Smooth muscle cell (in vitro differentiated cells): ENCODE measurements at regions not wholly inside any gene's neighbourhood (a gene's known extent, or its start where the extent isn't known, plus 50 kb on each side); places are given as distances from the start of the nearest gene placed in this dataset.

Source experiments
- DNase-seq: peaks from one replicate; lab custom pipeline; 2025; ENCODE audit not compliant: unreplicated experiment; lab: John Stamatoyannopoulos, UW
- H2AFZ ChIP-seq: fragments of 200-600 bp; sonication (generic); 2 replicates; pipeline ENCODE4 v1.6.0; 2016; ENCODE audit warnings: antibody characterized with exemption, low read depth, mild to moderate bottlenecking
- H3F3A ChIP-seq: fragments of 200-600 bp; sonication (generic); 2 replicates; pipeline ENCODE4 v1.6.0; 2017; ENCODE audit warnings: antibody characterized with exemption, low read depth
- H3K27ac ChIP-seq: fragments of 200-600 bp; sonication (generic); 2 replicates; pipeline ENCODE4 v1.5.1; 2016; ENCODE audit warnings: low read depth, mild to moderate bottlenecking
- H3K27me3 ChIP-seq: fragments of 200-600 bp; sonication (generic); 2 replicates; pipeline ENCODE4 v1.6.1; 2016; ENCODE audit warnings: low read depth, mild to moderate bottlenecking
- H3K36me3 ChIP-seq: fragments of 200-600 bp; sonication (generic); 2 replicates; pipeline ENCODE4 v1.5.1; 2016; ENCODE audit warnings: low read depth
- H3K4me1 ChIP-seq: fragments of 200-600 bp; sonication (generic); 2 replicates; pipeline ENCODE4 v1.5.1; 2016; ENCODE audit warnings: low read depth
- H3K4me2 ChIP-seq: fragments of 200-600 bp; sonication (generic); 2 replicates; pipeline ENCODE4 v1.6.0; 2016; ENCODE audit warnings: mild to moderate bottlenecking
- H3K4me3 ChIP-seq: fragments of 200-600 bp; sonication (generic); 2 replicates; pipeline ENCODE4 v1.5.1; 2016; ENCODE audit warnings: mild to moderate bottlenecking
- H3K79me2 ChIP-seq: fragments of 200-600 bp; sonication (generic); 2 replicates; pipeline ENCODE4 v1.6.0; 2016; ENCODE audit warnings: low read depth, mild to moderate bottlenecking
- H3K9ac ChIP-seq: fragments of 200-600 bp; sonication (generic); 2 replicates; pipeline ENCODE4 v1.6.0; 2016; ENCODE audit warnings: low read depth
- H3K9me3 ChIP-seq: fragments of 200-600 bp; sonication (generic); replicated peaks from 2 replicates; pipeline ENCODE4 v1.5.1; 2016; ENCODE audit warnings: low read depth
- H4K20me1 ChIP-seq: fragments of 200-600 bp; sonication (generic); 2 replicates; pipeline ENCODE4 v1.6.0; 2016; ENCODE audit warnings: low read depth
- WGBS: methylation state at CpG from one replicate; pipeline ENCODE4 v1.1.7; 2016; ENCODE audit warnings: low lambda C conversion rate; 5-methylcytosine and 5-hydroxymethylcytosine counted together
- TF ChIP-seq, protein P1 (sequence below): fragments of 200-600 bp; sonication (generic); IDR thresholded peaks from 2 replicates; pipeline ENCODE4 v1.5.1; 2017; ENCODE audit warnings: borderline replicate concordance, mild to moderate bottlenecking, antibody characterized with exemption; ENCODE audit not compliant: insufficient read depth, poor library complexity, severe bottlenecking

DNA sequence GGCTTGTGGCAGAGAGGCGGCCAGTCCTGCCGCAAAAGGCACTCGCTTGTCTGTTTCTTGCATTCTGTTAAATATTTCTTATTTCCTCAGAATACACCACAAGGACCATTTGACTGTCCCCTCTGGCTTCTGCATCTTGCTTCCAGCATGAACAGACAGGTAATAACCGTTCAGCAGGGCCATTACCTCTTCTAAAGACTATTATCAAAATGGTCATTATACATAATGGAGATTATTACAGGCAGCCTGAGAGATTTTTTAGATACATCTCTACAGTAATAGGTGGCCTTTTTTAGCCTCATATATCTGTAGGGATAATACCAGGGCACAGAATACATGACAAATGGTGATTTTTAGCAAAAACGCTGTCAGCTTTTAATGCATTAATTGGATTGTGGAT, 382.0 kb downstream of the PSAT1 start:
- no peak for DNase-seq
- Histone ChIP-seq H3K9me3 (no peaks in the 10 kb centered on the region), H3F3A (no peaks in the 10 kb centered on the region), H3K4me1 (no peaks in the 10 kb centered on the region), H2AFZ (no peak overlapping the region), H3K27ac (no peak overlapping the region), H3K4me2 (no peak overlapping the region), H3K79me2 (no peaks in the 10 kb centered on the region), H3K4me3 (no peak overlapping the region), H3K27me3 (no peaks in the 10 kb centered on the region), H3K36me3 (no peaks in the 10 kb centered on the region), H3K9ac (no peak overlapping the region), H4K20me1 (no peaks in the 10 kb centered on the region)
- WGBS: 85% methylated on average over 5 of the region's 5 CpGs
- TF ChIP-seq, protein P1, sequence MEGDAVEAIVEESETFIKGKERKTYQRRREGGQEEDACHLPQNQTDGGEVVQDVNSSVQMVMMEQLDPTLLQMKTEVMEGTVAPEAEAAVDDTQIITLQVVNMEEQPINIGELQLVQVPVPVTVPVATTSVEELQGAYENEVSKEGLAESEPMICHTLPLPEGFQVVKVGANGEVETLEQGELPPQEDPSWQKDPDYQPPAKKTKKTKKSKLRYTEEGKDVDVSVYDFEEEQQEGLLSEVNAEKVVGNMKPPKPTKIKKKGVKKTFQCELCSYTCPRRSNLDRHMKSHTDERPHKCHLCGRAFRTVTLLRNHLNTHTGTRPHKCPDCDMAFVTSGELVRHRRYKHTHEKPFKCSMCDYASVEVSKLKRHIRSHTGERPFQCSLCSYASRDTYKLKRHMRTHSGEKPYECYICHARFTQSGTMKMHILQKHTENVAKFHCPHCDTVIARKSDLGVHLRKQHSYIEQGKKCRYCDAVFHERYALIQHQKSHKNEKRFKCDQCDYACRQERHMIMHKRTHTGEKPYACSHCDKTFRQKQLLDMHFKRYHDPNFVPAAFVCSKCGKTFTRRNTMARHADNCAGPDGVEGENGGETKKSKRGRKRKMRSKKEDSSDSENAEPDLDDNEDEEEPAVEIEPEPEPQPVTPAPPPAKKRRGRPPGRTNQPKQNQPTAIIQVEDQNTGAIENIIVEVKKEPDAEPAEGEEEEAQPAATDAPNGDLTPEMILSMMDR: no peak

- H3K36me3 ChIP-seq: no peaks in the 10 kb centered on the region
- no peak for DNase-seq
- TF ChIP-seq, protein P1: no peak
- WGBS: 94% methylated on average over 3 of the region's 3 CpGs
- H3K4me1 ChIP-seq: no peaks in the 10 kb centered on the region
- H3K9ac ChIP-seq: no peak overlapping the region
- H2AFZ ChIP-seq: no peak overlapping the region
- no peaks in the 10 kb centered on the region for H3F3A ChIP-seq
- no peaks in the 10 kb centered on the region for H3K79me2 ChIP-seq
- H3K9me3 ChIP-seq: no peaks in the 10 kb centered on the region
- no peak overlapping the region for H3K27ac ChIP-seq
- H3K27me3 ChIP-seq: no peaks in the 10 kb centered on the region
- H3K4me2 ChIP-seq: no peak overlapping the region
- H3K4me3 ChIP-seq: no peak overlapping the region
- H4K20me1 ChIP-seq: no peaks in the 10 kb centered on the region
These were observed 383.3 kb downstream of the PSAT1 start for GRCh38 chr9:78680196-78680595.

- Histone ChIP-seq H3K79me2 (no peaks in the 10 kb centered on the region), H3K4me3 (no peak overlapping the region), H3K36me3 (no peaks in the 10 kb centered on the region), H2AFZ (no peak overlapping the region), H3K4me1 (peaks cover 7% of the 10 kb centered on the region), H3K4me2 (peak overlapping the region; percentile 4), H3K9ac (no peak overlapping the region), H4K20me1 (no peaks in the 10 kb centered on the region), H3F3A (no peaks in the 10 kb centered on the region), H3K27me3 (no peaks in the 10 kb centered on the region), H3K9me3 (no peaks in the 10 kb centered on the region), H3K27ac (no peak overlapping the region)
- DNase-seq: no peak
- WGBS: 52% methylated on average over 5 of the region's 5 CpGs
- TF ChIP-seq, protein P1: no peak
These were observed 385.3 kb downstream of the PSAT1 start for GRCh38 chr9:78682216-78682615.

DNA sequence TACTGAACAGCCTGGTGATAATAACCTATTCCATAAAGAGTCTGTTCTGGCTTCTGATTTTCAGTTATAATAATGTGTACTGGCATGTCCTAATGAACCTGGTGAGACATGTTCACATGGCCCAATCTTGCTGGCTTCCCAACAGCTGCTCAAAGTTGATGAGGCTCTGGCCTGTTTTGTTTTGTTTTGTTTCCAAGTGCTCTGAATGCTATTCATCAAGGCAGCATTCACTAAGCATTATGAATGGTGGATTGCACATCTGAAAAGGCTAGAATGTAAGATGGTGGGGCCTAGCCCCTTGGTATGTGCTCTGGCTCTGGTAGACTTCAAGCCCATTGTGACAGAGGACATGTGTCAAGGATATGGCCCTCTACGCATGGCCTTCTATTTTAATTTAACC, 388.5 kb downstream of the PSAT1 start:
- TF ChIP-seq, protein P1: no peak
- Histone ChIP-seq H3K9ac (no peak overlapping the region), H3K27ac (no peak overlapping the region), H3K36me3 (no peaks in the 10 kb centered on the region), H4K20me1 (no peaks in the 10 kb centered on the region), H3K79me2 (no peaks in the 10 kb centered on the region), H2AFZ (no peak overlapping the region), H3F3A (no peaks in the 10 kb centered on the region), H3K9me3 (no peaks in the 10 kb centered on the region), H3K4me2 (no peak overlapping the region), H3K4me3 (no peak overlapping the region), H3K27me3 (no peaks in the 10 kb centered on the region), H3K4me1 (peaks cover 7% of the 10 kb centered on the region)
- no peak for DNase-seq
- 100% methylated on average over 1 of the region's 1 CpG for WGBS
